GM19438 (cell line): ENCODE measurements at regions not wholly inside any gene's neighbourhood (a gene's known extent, or its start where the extent isn't known, plus 50 kb on each side); places are given as distances from the start of the nearest gene placed in this dataset.

Experiments used
- ATAC-seq: cut with Tn5 transposase; IDR thresholded peaks from one replicate; pipeline ENCODE4 v1.9.1; 2021; ENCODE audit warnings: low read depth; ENCODE audit not compliant: unreplicated experiment

- no peak for ATAC-seq
Measured at GRCh38 chr20:10770753-10771152, 97.0 kb upstream of the JAG1 start.

GRCh38 chr20:10771435-10772140 is 97.8 kb upstream of the JAG1 start:
- no peak for ATAC-seq

GRCh38 chr20:10774357-10774943 is 100.7 kb upstream of the JAG1 start:
- ATAC-seq, result no peak

- ATAC-seq, result no peak
Measured at GRCh38 chr20:10777710-10778109, 103.9 kb upstream of the JAG1 start.

- ATAC-seq, result no peak
Measured at GRCh38 chr20:10779911-10780310, 106.1 kb upstream of the JAG1 start.

GRCh38 chr20:10780901-10781300 is 107.1 kb upstream of the JAG1 start:
- ATAC-seq, result no peak

GRCh38 chr20:10781526-10781925 is 107.7 kb upstream of the JAG1 start:
- no peak for ATAC-seq

- no peak for ATAC-seq
Measured at GRCh38 chr20:10783707-10784553, 110.1 kb upstream of the JAG1 start.

GRCh38 chr20:10784554-10785183 is 110.9 kb upstream of the JAG1 start:
- ATAC-seq, result no peak

- no peak for ATAC-seq
Measured at GRCh38 chr20:10786678-10787077, 112.9 kb upstream of the JAG1 start.

- ATAC-seq, result no peak
Measured at GRCh38 chr20:10788055-10788454, 114.3 kb upstream of the JAG1 start.

GRCh38 chr20:10788877-10789276 is 115.1 kb upstream of the JAG1 start:
- no peak for ATAC-seq

- ATAC-seq, result no peak
Measured at GRCh38 chr20:10789386-10789785, 115.6 kb upstream of the JAG1 start.

GRCh38 chr20:10790013-10790412 is 116.2 kb upstream of the JAG1 start:
- no peak for ATAC-seq

- no peak for ATAC-seq
Measured at GRCh38 chr20:10792291-10792690, 118.5 kb upstream of the JAG1 start.

- ATAC-seq, result no peak
Measured at GRCh38 chr20:10793766-10794165, 120.0 kb upstream of the JAG1 start.

GRCh38 chr20:10794765-10795164 is 121.0 kb upstream of the JAG1 start:
- ATAC-seq, result no peak

GRCh38 chr20:10795286-10796026 is 121.7 kb upstream of the JAG1 start:
- ATAC-seq, result no peak

GRCh38 chr20:10798811-10799210 is 125.0 kb upstream of the JAG1 start:
- no peak for ATAC-seq

- ATAC-seq, result no peak
Measured at GRCh38 chr20:10799735-10800134, 125.9 kb upstream of the JAG1 start.
